HG02759 (cell line): ENCODE measurements at regions not wholly inside any gene's neighbourhood (a gene's known extent, or its start where the extent isn't known, plus 50 kb on each side); places are given as distances from the start of the nearest gene placed in this dataset.

Experiments used
- ATAC-seq: cut with Tn5 transposase; IDR thresholded peaks from one replicate; pipeline ENCODE4 v1.9.1; 2021; ENCODE audit warnings: mild to moderate bottlenecking, moderate library complexity; ENCODE audit not compliant: unreplicated experiment

- ATAC-seq, result no peak
These were observed 551.1 kb downstream of the PSAT1 start for GRCh38 chr9:78848061-78848460.

- ATAC-seq, result no peak
These were observed 559.2 kb downstream of the PSAT1 start for GRCh38 chr9:78856144-78856543.

- no peak for ATAC-seq
These were observed 559.9 kb downstream of the PSAT1 start for GRCh38 chr9:78856781-78857180.

- ATAC-seq, result no peak
These were observed 560.7 kb downstream of the PSAT1 start for GRCh38 chr9:78857373-78858225.

- no peak for ATAC-seq
These were observed 561.3 kb downstream of the PSAT1 start for GRCh38 chr9:78858266-78858665.

DNA sequence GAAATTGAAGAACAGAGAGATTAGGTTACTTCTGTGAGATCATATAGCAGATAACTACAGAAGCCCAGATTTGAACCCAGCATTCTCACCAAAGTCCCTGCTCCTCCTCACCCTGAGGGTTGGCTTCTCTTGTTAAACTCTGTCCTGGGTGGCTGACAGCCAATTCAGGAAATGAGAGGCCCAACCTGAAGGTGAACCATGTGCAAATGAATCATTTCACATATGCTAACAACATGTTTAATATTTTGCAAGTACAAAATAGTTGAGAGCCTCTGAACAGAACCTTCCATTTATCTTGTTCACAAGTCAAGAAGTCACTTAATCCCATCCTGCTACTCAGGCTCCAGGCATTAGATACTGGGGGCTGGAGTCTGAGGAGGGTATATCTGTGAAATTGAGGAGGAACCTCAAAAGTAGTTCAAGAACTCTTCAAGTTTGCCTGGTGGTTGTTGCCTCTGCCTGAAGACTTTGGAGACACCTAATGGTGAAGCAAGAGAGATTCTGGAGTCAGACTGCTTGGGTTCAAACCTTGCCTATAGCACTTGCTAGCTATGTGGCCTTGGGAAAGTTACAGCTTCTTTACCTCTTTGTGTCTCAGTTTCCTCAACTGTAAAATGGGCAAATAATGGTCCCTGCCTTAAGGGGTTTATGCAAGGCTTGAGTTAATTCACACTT, 564.0 kb downstream of the PSAT1 start:
- ATAC-seq, result no peak

DNA sequence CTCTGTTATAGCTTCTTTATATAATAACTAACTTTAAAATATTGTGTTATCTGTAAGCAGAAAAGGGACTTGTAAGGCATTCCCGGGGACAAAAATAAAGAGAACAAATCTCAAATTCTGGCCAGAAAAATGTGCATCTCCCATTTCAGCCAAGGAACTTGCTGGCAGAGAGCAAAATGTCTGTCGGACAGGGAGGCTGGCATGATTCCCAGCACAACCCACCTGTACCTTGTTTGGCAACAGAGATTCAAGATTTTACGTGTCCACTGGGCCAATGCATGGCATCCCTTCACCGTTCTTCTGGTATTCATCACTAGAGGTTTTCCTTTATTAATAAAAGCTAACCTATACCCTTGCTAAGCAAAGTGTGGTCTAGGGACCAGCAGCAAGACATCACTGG, 566.6 kb downstream of the PSAT1 start:
- no peak for ATAC-seq

GRCh38 chr9:78865737-78866136, 568.8 kb downstream of the PSAT1 start:
- ATAC-seq, result no peak

DNA sequence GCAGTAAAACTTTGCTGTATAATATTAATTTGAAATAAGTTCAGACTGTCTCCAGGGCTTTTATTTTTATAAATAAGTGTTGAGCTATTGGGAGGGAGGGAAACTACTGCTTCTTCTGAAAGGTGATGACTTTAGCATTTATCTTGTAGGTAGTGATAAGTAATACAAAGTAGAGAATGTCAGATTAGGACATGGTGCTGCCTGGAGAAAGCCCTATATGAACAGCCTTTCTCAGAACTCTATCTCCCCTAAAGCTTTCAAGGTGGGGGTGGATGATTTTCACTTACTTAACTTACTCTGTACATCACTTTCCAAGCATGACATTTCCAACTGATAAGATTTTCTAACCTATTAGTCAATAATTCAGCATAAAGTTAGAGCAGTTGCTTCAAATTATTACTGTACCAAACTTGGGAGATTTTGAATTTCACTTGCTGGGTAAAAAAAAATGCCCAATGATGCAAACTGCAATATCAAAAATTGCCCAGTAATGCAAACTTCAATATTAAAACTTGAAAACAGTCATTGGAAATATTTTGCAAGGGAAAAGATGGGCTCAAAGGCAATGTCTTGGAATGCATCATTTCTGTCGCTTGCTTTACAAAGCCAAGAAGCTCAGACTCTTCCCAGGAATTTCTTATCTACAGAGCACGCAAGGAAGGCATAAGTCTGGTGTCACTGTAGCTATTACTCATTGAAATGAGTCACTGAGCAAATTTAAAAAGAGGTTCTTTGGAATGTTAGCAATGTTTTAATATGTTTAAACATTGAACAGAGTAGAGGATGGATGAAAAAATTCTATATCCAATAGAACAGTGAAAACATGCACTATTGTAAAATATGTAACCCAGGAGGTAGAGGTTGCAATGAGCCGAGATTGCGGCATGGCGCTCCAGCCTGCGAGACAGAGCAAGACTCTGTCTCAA, 569.5 kb downstream of the PSAT1 start:
- no peak for ATAC-seq

GRCh38 chr9:78871086-78871451, 574.1 kb downstream of the PSAT1 start:
- no peak for ATAC-seq

GRCh38 chr9:78871452-78872331, 574.8 kb downstream of the PSAT1 start:
- ATAC-seq, result no peak

DNA sequence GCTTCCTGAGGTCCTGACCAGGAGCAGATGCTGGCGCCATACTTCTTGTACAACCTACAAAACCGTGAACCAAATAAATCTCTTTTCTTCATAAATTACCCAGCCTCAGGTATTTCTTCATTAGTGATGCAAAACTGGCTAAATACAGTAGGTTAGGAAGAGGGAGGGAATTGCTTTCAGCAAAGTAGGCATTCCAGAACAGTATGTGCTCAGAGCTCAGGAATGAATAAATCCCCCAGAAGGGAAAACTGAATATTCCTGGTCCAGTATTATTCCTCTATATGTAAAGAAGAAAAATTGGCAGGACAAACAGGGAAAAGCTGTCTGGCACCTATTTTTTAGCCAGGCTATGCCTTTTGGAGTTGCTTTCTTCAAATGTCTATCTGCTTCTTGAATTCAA, 577.1 kb downstream of the PSAT1 start:
- ATAC-seq, result no peak

- no peak for ATAC-seq
These were observed 582.6 kb downstream of the PSAT1 start for GRCh38 chr9:78879324-78880100.

GRCh38 chr9:78881295-78881694, 584.4 kb downstream of the PSAT1 start:
- ATAC-seq, result no peak

DNA sequence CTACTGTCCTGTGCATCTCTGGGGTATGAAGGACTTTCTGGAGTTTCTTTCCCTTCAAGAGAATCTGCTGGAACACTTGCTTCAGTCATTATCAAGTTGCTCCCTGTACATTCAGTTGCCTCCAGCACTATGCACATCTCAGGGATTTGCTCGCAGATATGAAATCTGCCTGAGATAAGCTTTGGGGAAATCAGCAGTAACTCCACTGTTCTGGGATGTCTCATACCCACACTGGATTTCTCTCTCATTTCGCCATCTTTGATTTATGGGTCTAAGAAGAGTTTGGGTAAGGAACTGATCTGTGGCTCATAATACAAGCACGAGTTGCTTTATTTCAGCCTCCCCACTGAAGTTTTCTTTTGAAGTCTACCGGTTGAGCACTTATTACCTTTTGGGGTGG, 585.6 kb downstream of the PSAT1 start:
- no peak for ATAC-seq

DNA sequence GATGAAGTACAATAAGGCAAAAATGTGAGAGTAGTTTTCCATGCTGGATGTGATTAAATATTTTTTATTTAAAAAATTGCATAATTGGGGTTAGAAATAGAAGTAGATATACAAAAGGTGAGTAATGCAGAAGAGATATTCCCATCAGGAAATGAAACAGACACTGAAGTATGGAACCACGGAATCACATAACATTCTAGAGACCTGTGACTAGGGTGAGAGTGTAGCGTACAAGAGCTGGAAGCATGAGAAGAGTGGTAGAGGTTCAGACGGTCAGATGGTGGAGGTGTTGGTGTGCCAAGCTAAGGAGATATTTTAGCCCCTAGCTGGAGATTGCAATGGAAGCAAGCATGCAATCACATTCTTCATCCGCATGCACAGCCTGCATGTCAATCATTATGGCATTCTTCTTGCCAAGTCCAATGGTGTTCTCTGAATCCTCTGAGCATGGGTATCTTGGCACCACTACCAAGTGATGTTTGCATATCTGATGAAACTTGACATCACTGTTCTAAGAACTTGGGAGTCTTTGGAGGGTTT, 587.8 kb downstream of the PSAT1 start:
- no peak for ATAC-seq

DNA sequence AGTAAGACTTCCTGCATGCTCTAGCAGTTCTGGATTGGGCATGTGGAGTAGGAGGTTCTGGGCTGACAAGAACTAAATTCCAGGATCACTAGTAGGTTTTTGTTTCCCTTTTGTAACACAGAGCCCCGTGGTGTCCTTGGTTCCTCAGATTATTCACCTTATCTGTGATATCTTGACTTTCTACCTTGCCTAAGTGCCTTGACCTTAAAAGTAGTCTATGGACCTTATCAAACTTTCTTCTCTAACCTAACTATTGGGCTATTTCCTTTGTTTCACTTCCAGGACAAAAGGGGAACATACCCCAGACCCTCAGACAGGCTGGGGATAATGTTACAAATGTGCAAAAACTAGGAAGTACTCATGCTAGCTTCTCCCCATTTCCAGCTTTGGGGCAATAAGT, 595.3 kb downstream of the PSAT1 start:
- ATAC-seq, result no peak

GRCh38 chr9:78892769-78893168, 595.8 kb downstream of the PSAT1 start:
- no peak for ATAC-seq

DNA sequence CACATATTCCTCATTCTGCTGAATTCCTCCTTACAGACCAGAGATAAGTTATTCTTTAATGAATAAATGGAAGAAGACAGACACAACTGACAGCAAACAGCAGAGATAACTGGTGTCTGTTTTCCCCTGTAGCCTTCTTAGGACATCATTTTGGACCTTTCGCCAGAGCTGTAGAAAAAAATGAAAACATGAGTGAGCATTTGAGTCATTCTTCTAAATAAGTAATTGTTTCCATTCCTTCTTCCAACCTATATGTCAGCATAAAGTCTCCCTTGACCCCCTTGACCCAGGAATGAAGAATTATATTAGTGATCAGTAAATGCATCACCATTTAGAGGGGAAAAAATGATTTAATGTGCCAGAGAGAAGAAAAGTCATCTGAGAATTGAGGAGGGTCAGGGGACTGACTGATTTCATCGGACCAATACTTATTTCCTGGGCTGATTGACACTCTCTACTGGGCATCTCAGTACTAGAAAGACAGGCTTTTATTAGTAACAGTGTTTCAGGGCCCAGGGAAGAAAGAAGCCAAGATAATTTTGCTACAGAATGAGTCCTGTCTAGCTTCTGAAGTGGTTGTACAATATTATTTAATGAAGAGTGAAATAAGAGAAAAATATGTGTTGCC, 597.0 kb downstream of the PSAT1 start:
- ATAC-seq, result no peak
